GM19240 (cell line): ENCODE measurements at regions not wholly inside any gene's neighbourhood (a gene's known extent, or its start where the extent isn't known, plus 50 kb on each side); places are given as distances from the start of the nearest gene placed in this dataset.

Source experiments
- DNase-seq: peaks from one replicate; pipeline ENCODE4 v3.0.0; 2011; ENCODE audit warnings: low spot score; ENCODE audit not compliant: insufficient read length

GRCh38 chr12:111046896-111047295, 126.5 kb upstream of the MYL2 start:
- DNase-seq = no peak

- DNase-seq = no peak
Measured at GRCh38 chr12:111045941-111046340, 125.6 kb upstream of the MYL2 start.

- no peak for DNase-seq
Measured at GRCh38 chr12:111041091-111041490, 120.7 kb upstream of the MYL2 start.

- DNase-seq = no peak
Measured at GRCh38 chr12:111040690-111041089, 120.3 kb upstream of the MYL2 start.

GRCh38 chr12:111038941-111039340, 118.6 kb upstream of the MYL2 start:
- DNase-seq = no peak

GRCh38 chr12:111038077-111038476, 117.7 kb upstream of the MYL2 start:
- DNase-seq = no peak

GRCh38 chr12:111037047-111037446, 116.7 kb upstream of the MYL2 start:
- DNase-seq = no peak

GRCh38 chr12:111035578-111036301, 115.4 kb upstream of the MYL2 start:
- no peak for DNase-seq

- DNase-seq = no peak
Measured at GRCh38 chr12:111034886-111035577, 114.7 kb upstream of the MYL2 start.

GRCh38 chr12:111034083-111034885, 113.9 kb upstream of the MYL2 start, which contains the start of gene CUX2:
TSS of gene CUX2 (plus strand) at chr12:111034165.
- DNase-seq = no peak

GRCh38 chr12:111033281-111034082, 113.1 kb upstream of the MYL2 start:
- DNase-seq = no peak

GRCh38 chr12:111032591-111032919, 112.2 kb upstream of the MYL2 start:
- no peak for DNase-seq

GRCh38 chr12:111031916-111032590, 111.7 kb upstream of the MYL2 start:
- no peak for DNase-seq

GRCh38 chr12:111030800-111031199, 110.4 kb upstream of the MYL2 start:
- no peak for DNase-seq

- no peak for DNase-seq
Measured at GRCh38 chr12:111029732-111030131, 109.4 kb upstream of the MYL2 start.

- no peak for DNase-seq
Measured at GRCh38 chr12:111029305-111029704, 108.9 kb upstream of the MYL2 start.

GRCh38 chr12:111028830-111029229, 108.5 kb upstream of the MYL2 start:
- no peak for DNase-seq

GRCh38 chr12:111027431-111027830, 107.1 kb upstream of the MYL2 start:
- DNase-seq = no peak

- DNase-seq = no peak
Measured at GRCh38 chr12:111025792-111026430, 105.5 kb upstream of the MYL2 start.

GRCh38 chr12:111025301-111025700, 104.9 kb upstream of the MYL2 start:
- DNase-seq = no peak
